SIG-M5 (cell line): ENCODE measurements at regions not wholly inside any gene's neighbourhood (a gene's known extent, or its start where the extent isn't known, plus 50 kb on each side); places are given as distances from the start of the nearest gene placed in this dataset.

Experiments used
- DNase-seq: peaks from one replicate; lab custom pipeline; 2025; lab: John Stamatoyannopoulos, UW

DNA sequence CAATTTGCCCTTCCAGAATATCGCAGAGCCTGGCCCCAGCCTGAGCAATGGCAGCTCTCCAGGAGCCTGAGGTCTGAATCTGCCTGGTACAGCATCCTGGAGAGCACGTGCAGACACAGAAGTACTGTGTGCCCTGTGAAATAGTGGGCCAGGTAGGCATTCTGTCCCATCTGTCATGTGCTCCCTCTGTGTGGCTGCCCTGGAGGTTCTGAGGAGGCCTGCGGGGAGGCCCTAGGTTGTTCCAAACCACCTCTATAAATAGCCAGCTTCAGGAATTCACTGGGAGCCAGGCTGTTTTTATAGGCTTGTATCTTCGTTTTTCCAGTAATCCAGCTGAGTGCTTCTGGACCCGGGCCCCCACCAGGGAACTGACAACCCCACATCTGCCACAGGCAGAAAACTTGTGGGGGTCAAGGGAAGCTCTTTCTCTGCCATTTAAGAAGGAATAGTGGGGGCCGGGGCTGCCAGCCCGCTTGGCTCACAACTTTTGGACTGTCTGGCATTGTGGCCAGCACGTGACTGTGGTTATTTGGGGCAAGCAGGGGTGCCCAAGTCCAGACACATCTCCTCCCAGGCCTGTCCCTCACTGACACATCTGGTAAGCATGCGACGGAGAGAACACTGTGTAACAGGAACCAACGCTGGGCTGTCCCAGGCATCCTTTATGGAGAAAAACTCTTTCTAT, 356.3 kb upstream of the TNRC6C start:
- DNase-seq = no peak

DNA sequence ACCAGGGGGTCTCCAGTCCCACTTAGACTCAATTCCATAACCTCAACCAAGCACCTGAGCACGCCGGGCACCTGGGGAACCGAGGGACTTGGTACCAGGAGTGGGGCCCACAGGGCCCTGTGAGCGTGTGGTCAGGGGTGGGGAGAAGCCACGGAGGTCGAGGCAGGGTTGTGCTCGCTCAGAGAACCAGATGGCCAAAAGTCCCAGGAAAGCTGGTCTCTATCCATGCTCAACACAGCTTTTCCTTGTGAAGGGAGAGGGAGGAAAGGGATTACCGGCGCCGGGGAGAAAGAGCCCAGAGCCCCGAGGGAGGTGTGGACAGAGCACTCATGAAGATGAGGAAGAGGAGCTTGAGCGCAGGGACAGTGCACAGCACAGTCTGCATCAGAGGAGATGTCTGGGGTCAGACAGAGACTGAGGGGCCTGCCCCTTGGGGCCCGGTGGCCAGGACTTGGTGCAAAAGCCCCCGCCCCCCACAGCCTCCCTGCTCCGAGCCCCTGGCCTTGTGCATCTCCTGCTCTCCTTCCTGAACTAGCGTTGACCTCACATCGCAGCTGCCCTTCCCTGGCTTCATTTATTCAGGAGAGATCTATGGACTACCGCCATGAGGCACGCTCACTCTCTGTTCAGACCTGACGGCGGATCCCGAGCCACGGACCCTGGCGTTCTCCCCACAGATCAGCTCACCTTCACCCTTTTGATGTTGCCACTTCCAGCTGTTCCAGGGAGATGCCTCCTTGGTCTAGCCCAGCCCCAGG, 355.4 kb upstream of the TNRC6C start:
- no peak for DNase-seq

DNA sequence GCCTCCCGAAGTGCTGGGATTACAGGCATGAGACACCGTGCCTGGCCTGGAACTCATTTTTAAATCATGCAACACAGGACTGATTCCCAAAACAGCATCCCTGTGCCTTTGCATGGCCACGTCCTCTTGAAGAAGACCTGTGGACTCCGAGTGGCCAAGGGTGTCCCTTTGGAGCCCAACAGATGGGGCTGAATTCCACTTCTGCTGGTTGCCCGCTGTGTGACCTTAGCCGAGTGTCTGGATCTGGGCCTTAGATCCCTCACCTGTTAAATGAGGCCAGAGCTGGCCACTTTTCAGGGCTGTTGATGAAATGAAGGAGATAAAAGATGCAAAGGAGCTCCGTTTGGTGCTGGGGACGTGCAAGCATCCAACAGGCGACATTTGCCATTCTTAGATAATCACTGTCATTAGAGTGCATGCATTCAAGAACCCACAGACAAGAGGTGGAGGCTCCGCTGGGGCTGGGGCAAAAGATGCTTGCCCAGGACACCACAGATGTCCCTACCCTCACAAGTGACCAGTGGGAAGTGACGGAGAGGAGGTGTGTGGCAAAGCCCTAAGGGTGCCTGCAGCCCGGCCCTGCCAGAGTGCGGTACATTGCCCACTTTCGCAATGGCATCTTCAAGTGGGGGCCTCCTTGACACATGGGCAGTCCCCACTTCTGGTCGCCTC, 354.1 kb upstream of the TNRC6C start:
- no peak for DNase-seq

DNA sequence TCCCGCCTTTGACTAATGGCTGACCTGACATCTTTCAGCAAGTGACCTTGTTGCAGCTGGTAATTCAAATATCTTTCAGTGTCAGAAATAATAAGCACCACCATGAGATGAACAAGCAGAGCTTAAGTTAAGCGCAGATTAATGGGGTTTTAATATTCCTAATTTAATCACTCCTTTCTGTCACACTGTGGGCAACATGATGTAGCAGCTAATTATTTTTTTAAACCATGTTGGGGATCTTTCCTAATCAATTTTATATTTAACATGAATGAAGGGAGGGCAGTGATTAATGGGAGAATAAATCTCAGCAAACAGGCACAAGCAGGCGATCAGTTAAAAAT, 353.6 kb upstream of the TNRC6C start:
- DNase-seq = no peak

DNA sequence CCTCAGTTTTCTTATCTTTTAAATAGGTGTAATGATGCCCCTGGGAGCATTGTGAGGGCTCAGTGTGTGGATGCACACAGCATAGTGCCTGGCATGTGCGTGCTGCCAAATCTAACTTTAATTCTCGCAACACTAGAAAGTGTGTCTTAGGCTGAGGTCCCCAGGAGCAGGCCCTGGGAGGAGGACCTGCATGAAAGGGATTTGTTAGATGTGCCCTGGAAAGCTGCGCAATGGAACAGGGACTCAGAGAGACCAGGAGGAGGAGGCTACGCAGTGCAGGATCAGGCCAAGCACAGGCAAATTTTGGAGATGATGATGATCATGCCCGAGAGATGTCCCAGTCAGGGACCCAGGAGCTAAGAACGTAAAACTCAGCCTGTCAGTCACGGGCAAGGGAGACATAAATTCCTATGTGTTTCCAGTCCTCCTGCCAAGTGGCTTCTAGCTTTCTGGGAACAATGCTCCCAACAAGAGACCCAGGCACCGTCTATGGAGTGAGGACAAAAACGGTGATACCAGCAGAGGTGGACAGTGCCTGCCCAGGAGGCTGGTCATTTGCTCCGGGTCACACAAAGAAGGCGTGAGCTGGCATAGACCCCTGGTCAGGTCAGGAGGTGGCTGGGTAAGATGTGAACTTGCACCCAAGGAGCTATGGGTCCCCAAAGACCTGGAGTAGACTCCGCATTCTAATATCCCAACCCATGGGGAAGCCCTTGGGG, 352.2 kb upstream of the TNRC6C start:
- no peak for DNase-seq

DNA sequence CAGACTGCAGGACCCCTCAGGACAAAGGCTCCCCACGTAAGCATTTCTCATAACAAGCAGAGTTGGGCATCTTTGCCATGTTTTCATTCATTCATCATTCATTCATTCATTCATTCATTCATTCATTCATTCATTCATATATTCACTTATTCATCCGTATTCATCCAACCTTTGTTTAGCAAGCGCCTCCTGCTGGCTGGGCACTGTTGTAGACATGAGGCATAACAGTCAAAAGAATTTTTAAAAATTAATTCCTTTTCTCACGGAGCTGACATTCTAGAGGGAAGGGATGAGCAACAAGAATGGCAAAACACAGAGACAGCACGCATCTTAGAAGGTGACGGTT, 351.7 kb upstream of the TNRC6C start:
- DNase-seq = no peak

DNA sequence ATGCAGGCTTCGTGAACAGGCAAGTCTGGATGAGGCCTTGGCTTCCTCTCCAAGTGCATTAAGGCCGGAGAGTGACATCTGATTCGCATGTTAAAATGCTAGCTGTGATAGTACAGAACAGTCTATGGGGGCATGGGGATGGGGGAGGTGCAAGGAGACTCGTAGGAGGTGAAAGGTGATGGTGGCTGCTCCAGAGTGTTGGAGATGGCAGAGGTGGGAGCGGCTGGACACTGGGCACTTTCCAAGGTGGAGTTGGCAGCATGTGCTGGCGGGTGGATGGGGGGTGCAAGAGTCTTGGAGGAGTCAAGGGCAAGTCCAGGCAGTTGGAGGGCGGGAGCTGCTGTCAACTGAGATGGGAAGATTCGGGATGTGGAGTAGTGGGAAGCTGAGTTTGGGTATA, 350.9 kb upstream of the TNRC6C start:
- DNase-seq = no peak

DNA sequence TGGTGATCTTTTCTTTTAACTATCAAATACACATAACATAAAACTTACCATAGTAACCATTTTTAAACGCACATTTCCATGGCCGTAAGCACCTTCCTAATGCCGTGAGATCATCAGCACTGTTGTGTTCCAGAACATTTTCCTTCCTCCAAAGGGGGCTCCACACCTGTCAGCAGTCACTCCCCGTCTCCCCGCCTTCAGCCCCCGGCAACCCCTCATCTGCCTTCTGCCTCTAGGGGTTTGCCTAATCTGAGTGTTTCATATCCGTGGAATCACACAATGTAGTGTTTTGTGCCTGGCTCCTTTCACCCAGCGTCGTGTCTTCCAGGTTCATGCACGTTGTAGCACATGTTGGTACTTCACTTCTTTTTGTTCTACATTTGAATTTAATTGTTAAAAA, 350.1 kb upstream of the TNRC6C start:
- no peak for DNase-seq

DNA sequence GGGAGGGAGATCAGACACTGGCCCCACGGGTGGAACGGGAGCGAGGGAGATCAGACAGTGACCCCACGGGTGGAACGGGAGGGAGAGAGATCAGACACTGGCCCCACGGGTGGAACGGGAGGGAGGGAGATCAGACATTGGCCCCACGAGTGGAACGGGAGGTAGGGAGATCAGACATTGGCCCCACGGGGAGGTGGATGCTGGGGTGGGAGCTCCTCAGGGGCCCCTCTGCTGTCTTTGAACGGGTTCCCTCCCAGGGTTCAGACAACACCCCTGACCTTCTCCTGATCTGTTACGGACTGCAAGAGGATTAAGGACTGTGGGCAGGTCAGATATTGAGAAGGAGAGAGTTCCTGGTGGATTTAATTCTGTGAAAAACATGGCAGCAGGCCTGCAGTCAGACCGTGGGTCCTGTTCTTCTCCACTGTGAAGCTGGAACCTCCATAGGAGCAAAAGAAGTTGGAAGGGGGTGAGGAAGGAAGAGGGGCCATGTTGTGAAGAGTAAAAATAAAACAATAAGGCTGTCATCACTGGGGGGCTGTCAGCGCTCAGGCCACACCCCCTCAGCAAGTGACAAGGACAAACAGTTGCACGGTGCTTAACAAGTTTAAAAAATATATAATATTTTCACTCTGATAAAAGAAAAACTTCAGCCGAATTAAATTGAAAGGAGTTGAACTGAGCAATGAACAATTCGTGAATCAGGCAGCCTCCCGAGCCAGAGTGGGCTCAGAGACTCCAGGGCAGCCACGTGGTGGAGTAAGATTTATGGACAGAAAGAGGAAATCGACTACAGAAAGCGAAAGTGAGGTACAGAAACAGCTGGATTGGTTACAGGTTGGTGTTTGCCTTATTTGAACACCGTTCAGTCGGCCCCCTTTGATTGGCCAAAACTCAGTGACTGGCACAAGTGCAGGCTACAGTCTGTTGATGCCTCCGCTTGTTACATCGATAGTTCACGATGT, 348.7 kb upstream of the TNRC6C start:
- DNase-seq = no peak

DNA sequence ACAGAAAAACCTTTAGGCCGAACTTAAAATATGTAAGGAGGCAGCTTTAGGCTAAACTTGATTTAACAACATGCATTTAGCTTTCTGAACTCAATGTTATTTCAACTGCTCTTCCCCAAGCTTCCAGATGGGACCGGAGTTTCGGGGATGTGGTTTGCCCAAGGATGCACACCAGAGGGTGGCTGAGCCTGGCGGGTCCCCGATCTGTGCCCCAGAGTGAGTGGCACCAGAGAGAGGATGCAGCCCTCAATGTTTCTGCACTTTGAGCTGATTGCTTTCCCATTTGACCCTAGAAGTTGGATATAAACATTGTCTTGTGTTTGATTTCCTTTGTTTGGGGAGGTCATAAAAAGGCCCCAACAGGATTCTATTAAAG, 348.0 kb upstream of the TNRC6C start:
- no peak for DNase-seq

DNA sequence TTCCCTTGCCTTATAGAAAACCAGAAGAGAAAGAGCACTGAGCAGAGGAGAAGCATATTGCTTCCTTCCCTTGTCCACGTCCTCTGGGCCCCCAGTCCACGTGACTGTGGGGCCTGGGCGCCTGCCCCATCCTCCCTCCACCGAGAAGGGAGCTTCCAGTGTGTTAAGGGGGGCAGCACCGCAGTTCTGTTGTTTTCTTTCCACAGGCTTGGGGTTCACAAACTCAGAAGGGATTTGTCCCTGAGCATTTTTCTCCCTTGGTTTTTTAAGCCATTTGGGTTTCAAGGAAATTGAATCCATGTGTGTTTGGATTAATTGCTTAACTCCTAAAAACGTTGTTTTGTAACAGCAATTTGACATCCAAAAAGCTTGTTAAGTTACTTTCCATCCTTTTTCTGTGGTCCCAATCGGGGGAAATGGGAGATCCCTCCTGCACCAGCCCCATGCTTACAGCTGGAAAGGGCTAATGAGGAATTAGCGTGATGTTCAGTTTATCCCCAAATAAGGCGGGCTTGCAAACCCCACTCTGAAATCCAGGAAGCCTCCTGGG, 347.5 kb upstream of the TNRC6C start:
- DNase-seq = no peak

DNA sequence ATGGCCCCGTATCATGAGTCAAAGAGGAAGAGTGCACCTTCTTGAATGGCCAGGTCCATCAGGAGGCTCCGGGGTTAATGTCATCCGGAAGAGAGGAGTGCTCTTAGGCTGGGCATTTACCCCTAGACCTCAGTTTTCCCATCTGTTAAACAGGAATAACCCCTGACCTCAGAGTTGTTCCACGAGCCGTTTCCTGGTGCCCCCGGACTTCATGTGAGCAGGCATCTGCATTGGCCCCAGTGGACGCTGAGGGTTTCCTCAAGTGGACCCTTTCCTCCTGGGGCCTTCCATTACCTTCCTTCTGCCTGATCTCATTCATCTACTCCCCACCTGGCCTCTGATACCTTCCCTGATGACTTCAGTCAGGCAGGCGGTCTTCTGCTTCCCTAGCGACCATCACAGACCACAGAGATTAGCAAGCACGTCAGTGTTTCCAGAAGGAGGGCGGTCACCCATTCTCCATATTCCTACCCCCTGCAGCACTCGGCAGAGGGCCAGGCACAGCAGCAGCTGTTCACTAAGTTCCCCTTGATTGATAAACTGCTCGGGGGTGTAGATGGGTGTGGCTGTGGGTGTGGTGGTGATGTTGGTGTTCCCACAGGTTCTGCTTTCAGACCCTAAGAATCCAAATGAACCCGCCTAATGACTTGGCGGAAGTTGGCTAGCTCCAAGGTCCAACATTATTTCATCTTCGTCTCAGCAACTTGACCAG, 346.6 kb upstream of the TNRC6C start:
- DNase-seq = no peak

DNA sequence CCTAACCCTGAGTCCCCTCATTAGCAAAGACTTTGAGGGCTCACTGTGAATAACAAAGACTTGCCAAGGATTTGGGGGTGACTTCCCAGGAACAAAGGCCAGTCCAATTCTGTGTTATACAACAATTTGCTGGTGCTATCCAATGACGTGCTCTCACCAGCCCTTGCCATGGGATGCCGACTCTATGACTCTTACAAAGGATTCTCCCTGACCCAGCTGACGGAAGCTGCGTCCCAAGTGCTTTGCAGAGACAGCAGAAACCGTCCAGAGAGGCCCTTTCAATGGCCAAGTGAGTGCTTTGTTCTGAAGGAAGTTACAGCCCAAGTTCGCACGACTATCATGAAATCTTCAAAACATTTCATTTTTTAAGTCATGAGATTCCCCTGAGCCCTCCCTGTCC, 345.3 kb upstream of the TNRC6C start:
- no peak for DNase-seq

DNA sequence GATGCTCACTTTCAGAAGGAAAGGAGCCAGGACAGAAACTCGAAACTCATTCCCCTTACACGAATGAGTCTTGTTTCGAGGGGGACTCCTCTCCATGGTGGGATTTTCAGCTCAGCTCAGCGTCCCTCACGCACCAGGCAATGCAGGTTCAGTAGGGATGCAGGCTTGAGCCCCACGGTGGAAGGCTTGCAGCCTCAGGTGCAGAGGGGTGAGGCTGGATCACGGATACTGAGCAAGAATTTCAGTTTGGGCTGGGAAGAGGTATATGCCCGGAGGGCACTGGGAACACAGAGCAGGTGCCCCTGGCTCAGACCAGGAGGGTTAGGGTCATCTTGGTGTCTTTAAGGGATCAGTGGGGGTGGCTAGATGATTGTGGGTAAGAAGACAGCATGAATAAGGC, 344.9 kb upstream of the TNRC6C start:
- DNase-seq = no peak

DNA sequence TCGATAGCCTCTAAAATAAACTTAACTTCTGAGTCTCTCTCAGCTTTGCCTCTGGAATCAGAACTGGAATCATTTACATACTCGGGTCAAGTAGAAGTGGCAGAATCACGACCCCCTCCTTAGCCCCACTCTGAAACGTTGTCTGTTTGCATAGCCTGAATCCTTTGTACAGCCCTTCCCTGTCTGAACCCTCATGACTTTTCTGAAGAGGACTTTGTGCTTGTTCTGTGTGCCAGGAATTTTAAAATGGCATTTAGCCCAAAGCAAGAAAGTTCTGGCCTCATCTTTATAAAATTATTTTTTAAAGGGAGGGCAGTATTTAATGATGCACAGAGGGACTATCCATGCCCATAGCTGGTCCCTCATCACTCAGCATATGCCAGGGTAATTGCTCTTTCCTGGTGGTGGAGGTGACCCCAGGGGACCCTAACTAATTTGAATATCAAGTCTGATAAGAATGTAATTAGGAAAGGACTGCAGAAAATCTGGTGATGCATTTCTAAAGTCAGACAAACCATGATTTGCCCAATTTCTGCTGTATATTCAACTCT, 342.7 kb upstream of the TNRC6C start:
- no peak for DNase-seq

DNA sequence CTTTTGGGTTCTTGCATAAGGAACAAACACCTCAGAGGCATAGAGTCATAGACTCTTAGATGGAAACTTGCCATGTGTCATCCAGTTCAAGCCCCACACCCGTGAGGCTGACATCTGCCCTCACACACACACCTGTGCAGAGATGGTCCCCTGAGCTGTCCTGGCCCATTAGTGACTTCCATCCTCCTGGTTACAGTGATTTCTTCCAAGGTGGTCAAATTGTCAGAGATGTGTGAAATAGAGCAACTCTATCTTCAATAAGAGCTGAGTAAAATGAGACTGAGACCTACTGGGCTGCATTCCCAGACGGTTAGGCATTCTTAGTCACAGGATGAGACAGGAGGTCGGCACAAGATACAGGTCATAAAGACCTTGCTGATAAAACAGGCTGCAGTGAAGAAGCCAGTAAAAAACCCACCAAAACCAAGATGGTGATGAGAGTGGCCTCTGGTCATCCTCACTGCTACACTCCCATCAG, 342.2 kb upstream of the TNRC6C start:
- DNase-seq = no peak

DNA sequence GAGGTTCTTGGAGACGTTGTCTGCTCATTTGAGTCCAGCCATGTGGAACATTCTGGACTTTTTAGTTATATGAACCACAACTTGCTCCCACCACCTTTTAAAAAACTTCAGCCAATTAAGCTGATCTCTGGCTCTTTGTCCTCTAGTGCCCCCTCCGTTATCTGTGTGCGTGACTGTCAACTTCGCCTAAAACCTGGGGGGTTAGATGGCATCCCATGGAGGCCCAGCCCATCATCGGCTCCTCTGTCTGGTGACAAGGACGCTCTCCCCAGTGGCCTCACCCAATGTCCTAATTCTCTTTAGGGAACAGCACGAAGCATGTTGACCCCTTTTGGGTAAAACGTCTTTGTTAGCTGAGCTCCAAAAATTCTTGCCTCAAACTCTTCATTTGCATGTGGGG, 341.0 kb upstream of the TNRC6C start:
- no peak for DNase-seq

DNA sequence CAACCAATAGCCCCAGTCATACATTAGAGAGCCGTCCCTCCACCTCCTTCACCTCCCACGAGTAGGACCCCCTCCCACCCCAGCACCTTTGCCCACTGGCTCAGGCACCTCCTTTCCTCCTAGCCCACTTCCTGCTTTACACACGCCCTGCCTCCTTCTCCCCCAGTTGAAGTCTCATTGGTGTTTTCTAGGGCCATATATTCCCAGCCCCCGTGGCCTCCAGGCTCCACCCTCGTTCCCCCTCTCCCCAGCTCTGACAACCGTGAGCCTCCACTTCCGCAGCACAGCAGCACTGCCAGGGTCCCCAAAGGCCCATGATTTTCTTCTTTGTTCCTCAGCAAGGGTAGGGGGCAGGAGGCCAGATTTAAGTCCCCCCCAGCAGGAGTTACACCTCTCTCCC, 340.3 kb upstream of the TNRC6C start:
- no peak for DNase-seq

DNA sequence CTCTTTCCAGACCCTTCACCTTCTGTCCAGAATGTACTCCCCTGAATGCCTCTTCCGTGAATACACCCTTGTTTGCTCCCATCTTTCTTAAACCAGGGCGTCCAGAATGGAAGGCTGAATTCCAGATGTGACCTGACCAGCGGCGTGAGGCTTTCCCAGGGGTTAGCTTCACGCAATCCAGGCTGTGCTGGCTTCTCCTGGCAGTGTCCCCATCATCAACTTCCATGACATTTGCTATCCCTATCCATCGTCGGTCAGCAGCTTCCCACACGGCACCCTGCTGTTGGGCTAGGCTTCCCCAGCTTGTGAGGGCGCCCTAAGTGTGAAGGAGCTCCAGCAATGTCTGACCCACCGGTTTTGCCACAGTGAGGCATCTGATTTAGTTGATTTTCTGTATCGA, 339.8 kb upstream of the TNRC6C start:
- DNase-seq = no peak

DNA sequence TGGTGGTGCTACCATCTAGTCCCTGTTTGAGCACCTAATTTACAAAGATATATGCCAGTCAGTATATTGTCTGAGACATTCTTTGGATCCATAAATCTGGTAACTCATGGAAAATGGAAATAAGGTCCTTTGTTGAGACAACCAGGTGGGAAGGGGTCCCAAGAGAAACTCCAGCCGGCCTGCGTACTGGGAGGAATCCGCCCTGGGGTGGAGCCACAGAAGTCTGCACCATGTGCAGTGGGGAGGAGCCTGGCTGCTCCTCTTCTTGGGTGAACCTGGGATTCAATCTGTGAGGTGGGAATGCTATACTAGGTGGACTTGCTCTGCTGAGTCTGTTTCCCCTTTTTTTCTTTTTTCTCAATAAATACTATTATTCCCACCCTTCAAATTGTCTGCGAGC, 339.2 kb upstream of the TNRC6C start:
- DNase-seq = no peak
